HCT116 (cell line): ENCODE measurements at regions not wholly inside any gene's neighbourhood (a gene's known extent, or its start where the extent isn't known, plus 50 kb on each side); places are given as distances from the start of the nearest gene placed in this dataset.

Source experiments
- ATAC-seq: fragments of 200-7000 bp; cut with Tn5 transposase; 2 replicates; pipeline ENCODE4 v1.9.1; 2020; ENCODE audit warnings: mild to moderate bottlenecking, moderate library complexity
- BruUV-seq: library from RNA; stranded (reverse); fragments of 400-500 nt; replicated peaks from 2 replicates; lab custom pipeline; 2021; lab: Mats Ljungman, UMichigan
- CTCF ChIA-PET: fragments of 300-600 bp; sonication (Branson Sonifier 250); formaldehyde crosslinking; loops from one replicate; lab custom pipeline; 2021; ENCODE audit warnings: antibody characterized with exemption; lab: Charles Lee
- POLR2A ChIA-PET: fragments of 300-600, 350-600 bp; sonication (Branson Sonifier 250); formaldehyde crosslinking; loops from one replicate; lab custom pipeline; 2021; ENCODE audit warnings: antibody characterized with exemption; lab: Charles Lee
- RAD21 ChIA-PET, 2 experiments: fragments of 300-600 bp; sonication (Branson Sonifier 250); formaldehyde crosslinking; loops; one replicate each; lab custom pipeline; 2023; ENCODE audit warnings: low total read pairs in 2 of 2; ENCODE audit not compliant: uncharacterized antibody in 2 of 2, unreplicated experiment in 2 of 2, low non-redundant PET in 1 of 2; lab: Charles Lee
- DNase-seq: peaks from one replicate; pipeline ENCODE4 v3.0.0-alpha.2; 2010; ENCODE audit warnings: low read depth, low spot score
- H2AFZ ChIP-seq: fragments of 200-600 bp; shearing (Covaris generic), sonication (generic); 2 replicates; pipeline ENCODE4 v1.6.1; 2017; ENCODE audit warnings: low read depth, mixed run types, mixed read lengths, antibody characterized with exemption, low read length; ENCODE audit not compliant: poor library complexity, severe bottlenecking
- H3K27ac ChIP-seq: 2 replicates; pipeline ENCODE4 v1.5.1; 2012; ENCODE audit warnings: low read depth, low read length
- H3K27me3 ChIP-seq: fragments of 200-600 bp; sonication (generic); 2 replicates; pipeline ENCODE4 v1.6.1; 2016; ENCODE audit warnings: mixed run types, low read length, mixed read lengths; ENCODE audit not compliant: insufficient read depth
- H3K36me3 ChIP-seq, 2 experiments: fragments of 200-500 bp in 1 of 2; fragments of 200-600 bp in 1 of 2; sonication (Bioruptor generic) in 1 of 2; sonication (generic) in 1 of 2; 2 replicates each; pipeline versions ENCODE4 v1.5.1 to v1.6.1; 2014 to 2016; ENCODE audit warnings: low read length in 2 of 2, inconsistent platforms in 1 of 2, mixed read lengths in 1 of 2, mixed run types in 1 of 2; ENCODE audit not compliant: insufficient read depth in 2 of 2, control insufficient read depth in 1 of 2
- H3K4me1 ChIP-seq, 2 experiments: fragments of 200-600 bp in 1 of 2; sonication (generic) in 1 of 2; 2 replicates each; pipeline versions ENCODE4 v1.5.1 to v1.6.1; 2012 to 2017; ENCODE audit warnings: low read length in 2 of 2, inconsistent platforms in 1 of 2, mild to moderate bottlenecking in 1 of 2, mixed read lengths in 1 of 2, mixed run types in 1 of 2, moderate library complexity in 1 of 2; ENCODE audit not compliant: insufficient read depth in 2 of 2, control insufficient read depth in 1 of 2
- H3K4me2 ChIP-seq: fragments of 200-600 bp; sonication (generic); 2 replicates; pipeline ENCODE4 v1.6.1; 2017; ENCODE audit warnings: mixed run types, low read length, mixed read lengths
- H3K4me3 ChIP-seq, 2 experiments: fragments of 200-600 bp in 1 of 2; sonication (generic) in 1 of 2; replicated peaks in 1 of 2; 2 replicates each; pipeline ENCODE4 v1.5.1; 2011 to 2016; ENCODE audit warnings: low read length in 2 of 2, control low read depth in 1 of 2, low read depth in 1 of 2, mild to moderate bottlenecking in 1 of 2, mixed read lengths in 1 of 2, mixed run types in 1 of 2
- H3K79me2 ChIP-seq: fragments of 200-600 bp; sonication (generic); 2 replicates; pipeline ENCODE4 v1.6.1; 2017; ENCODE audit warnings: mild to moderate bottlenecking, mixed run types, low read length, moderate library complexity, mixed read lengths; ENCODE audit not compliant: insufficient read depth
- H3K9ac ChIP-seq: fragments of 200-600 bp; sonication (generic); 2 replicates; pipeline ENCODE4 v1.6.1; 2016; ENCODE audit warnings: low read length, mixed read lengths
- H3K9me2 ChIP-seq: fragments of 200-600 bp; sonication (generic), shearing (Covaris generic); 2 replicates; pipeline ENCODE4 v1.6.1; 2017; ENCODE audit warnings: mixed run types, mild to moderate bottlenecking, moderate library complexity; ENCODE audit not compliant: insufficient read depth
- H3K9me3 ChIP-seq, 2 experiments: fragments of 200-500 bp in 1 of 2; fragments of 200-600 bp in 1 of 2; sonication (Bioruptor generic) in 1 of 2; sonication (generic) in 1 of 2; 2 replicates each; pipeline ENCODE4 v1.6.1; 2014 to 2017; ENCODE audit warnings: low read length in 2 of 2, mixed read lengths in 2 of 2, inconsistent platforms in 1 of 2, low read depth in 1 of 2, mild to moderate bottlenecking in 1 of 2, mixed run types in 1 of 2, moderate library complexity in 1 of 2; ENCODE audit not compliant: control insufficient read depth in 1 of 2, insufficient read depth in 1 of 2
- H4K20me1 ChIP-seq: fragments of 200-600 bp; sonication (generic), shearing (Covaris generic); 2 replicates; pipeline ENCODE4 v1.6.1; 2017; ENCODE audit warnings: mixed run types, mild to moderate bottlenecking, moderate library complexity; ENCODE audit not compliant: insufficient read depth
- ATF3 ChIP-seq: IDR thresholded peaks from 2 replicates; pipeline ENCODE4 v1.6.1; 2012
- CBX3 ChIP-seq: IDR thresholded peaks from 2 replicates; pipeline ENCODE4 v1.6.1; 2012; ENCODE audit warnings: low read depth
- CEBPB ChIP-seq: IDR thresholded peaks from 2 replicates; pipeline ENCODE4 v1.6.1; 2012; ENCODE audit warnings: low read depth
- CTCF ChIP-seq, 3 experiments: fragments of 200-600 bp in 1 of 3; sonication (generic) in 1 of 3; IDR thresholded peaks in 2 of 3; conservative IDR thresholded peaks in 1 of 3; 2 replicates each; pipeline ENCODE4 v1.5.1; 2012 to 2017; ENCODE audit warnings: low read depth in 2 of 3, low read length in 2 of 3, antibody characterized with exemption in 1 of 3, borderline replicate concordance in 1 of 3, control low read depth in 1 of 3, mild to moderate bottlenecking in 1 of 3, mixed read lengths in 1 of 3, mixed run types in 1 of 3, moderate library complexity in 1 of 3; ENCODE audit not compliant: insufficient read depth in 1 of 3
- EGR1 ChIP-seq: IDR thresholded peaks from 2 replicates; pipeline ENCODE4 v1.6.1; 2012; ENCODE audit warnings: low read depth
- ELF1 ChIP-seq: IDR thresholded peaks from 2 replicates; pipeline ENCODE4 v1.6.1; 2012; ENCODE audit warnings: low read depth, borderline replicate concordance
- EZH2 ChIP-seq: fragments of 200-600 bp; sonication (generic); IDR thresholded peaks from 2 replicates; pipeline ENCODE4 v1.6.1; 2017; ENCODE audit warnings: antibody characterized with exemption, mixed run types
- EZH2phosphoT487 ChIP-seq: fragments of 200-600 bp; IDR thresholded peaks from 2 replicates; pipeline ENCODE4 v1.6.1; 2018; ENCODE audit warnings: antibody characterized with exemption, borderline replicate concordance
- MAX ChIP-seq: IDR thresholded peaks from 2 replicates; pipeline ENCODE4 v1.6.1; 2012
- POLR2A ChIP-seq: IDR thresholded peaks from 2 replicates; pipeline ENCODE4 v1.7.0; 2011; ENCODE audit warnings: borderline replicate concordance; ENCODE audit not compliant: insufficient read depth, insufficient read length; ENCODE audit errors: extremely low read depth
- POLR2AphosphoS5 ChIP-seq: IDR thresholded peaks from 2 replicates; pipeline ENCODE4 v1.6.1; 2011; ENCODE audit warnings: mild to moderate bottlenecking, low read depth, low read length, moderate library complexity
- RAD21 ChIP-seq: IDR thresholded peaks from 2 replicates; pipeline ENCODE4 v1.6.1; 2012; ENCODE audit warnings: low read depth, mild to moderate bottlenecking
- REST ChIP-seq: IDR thresholded peaks from 2 replicates; pipeline ENCODE4 v1.6.1; 2012; ENCODE audit warnings: low read depth
- SIN3A ChIP-seq: IDR thresholded peaks from 2 replicates; pipeline ENCODE4 v1.6.1; 2012; ENCODE audit warnings: low read depth
- SRF ChIP-seq: IDR thresholded peaks from 2 replicates; pipeline ENCODE4 v1.6.1; 2012; ENCODE audit warnings: low read depth
- TCF7L2 ChIP-seq: IDR thresholded peaks from 2 replicates; pipeline ENCODE4 v1.7.0; 2011; ENCODE audit warnings: borderline replicate concordance, inconsistent platforms; ENCODE audit not compliant: insufficient read depth, insufficient read length; ENCODE audit errors: extremely low read depth
- ZBTB33 ChIP-seq: IDR thresholded peaks from 2 replicates; pipeline ENCODE4 v1.6.1; 2011; ENCODE audit warnings: mild to moderate bottlenecking, low read length, moderate library complexity; ENCODE audit not compliant: insufficient replicate concordance; ENCODE audit errors: extremely low read depth
- ZFX ChIP-seq: fragments of 450-650 bp; IDR thresholded peaks from 2 replicates; pipeline ENCODE4 v1.6.1; 2017
- ZNF274 ChIP-seq: fragments of 200-500 bp; sonication (Bioruptor generic); IDR thresholded peaks from 2 replicates; pipeline ENCODE4 v1.6.1; 2014; ENCODE audit warnings: mild to moderate bottlenecking, low read depth, low read length, inconsistent platforms
- intact Hi-C: fragments of 100-400 bp; cut with micrococcal nuclease; formaldehyde crosslinking; loops from 2 replicates; pipeline ENCODE4 v1.10.0; 2022

- Histone ChIP-seq H3K4me1 (no peaks in the 10 kb centered on the region), H2AFZ (no peak overlapping the region), H3K79me2 (no peaks in the 10 kb centered on the region), H3K4me2 (no peak overlapping the region), H3K9me2 (no peaks in the 10 kb centered on the region; the same call in 1 of the 2 replicates), H4K20me1 (no peaks in the 10 kb centered on the region), H3K27ac (no peak overlapping the region), H3K36me3 (no peaks in the 10 kb centered on the region), H3K9ac (no peak overlapping the region), H3K4me3 (no peak overlapping the region), H3K9me3 (no peaks in the 10 kb centered on the region), H3K27me3 (no peaks in the 10 kb centered on the region)
- no TSS peak for BruUV-seq
- intact Hi-C loops = no loop called here
- ATAC-seq = no peak
- ChIA-PET RAD21 (no interaction called here), POLR2A (no interaction called here), CTCF (no interaction called here)
- TF ChIP-seq ZBTB33 = no peak
- TF ChIP-seq CTCF (IDR thresholded peaks at IDR 0.05 in 2 of 3, conservative IDR thresholded peaks at IDR 0.05 in 1 of 3; ENCODE audit: borderline replicate concordance in 1 of 3, insufficient read depth in 1 of 3, low read depth in 2 of 3, low read length in 2 of 3) = no peak
- TF ChIP-seq CBX3 = no peak
- no peak for TF ChIP-seq ZFX
- TF ChIP-seq ATF3 = no peak
- no peak for TF ChIP-seq SRF
- TF ChIP-seq CEBPB = no peak
- TF ChIP-seq EGR1 = no peak
- TF ChIP-seq ELF1 = no peak
- no peak for TF ChIP-seq TCF7L2
- TF ChIP-seq REST = no peak
- no peak for TF ChIP-seq RAD21
- TF ChIP-seq SIN3A = no peak
- no peak for TF ChIP-seq ZNF274
- TF ChIP-seq POLR2AphosphoS5 = no peak
- TF ChIP-seq EZH2 = no peak
- TF ChIP-seq MAX = no peak
- TF ChIP-seq POLR2A = no peak
- TF ChIP-seq EZH2phosphoT487 = no peak
- DNase-seq = no peak
These were observed 92.3 kb upstream of the PAX6 start for GRCh38 chr11:31903225-31904074.
